ENCODE measurements at regions not wholly inside any gene's neighbourhood (a gene's known extent, or its start where the extent isn't known, plus 50 kb on each side); places are given as distances from the start of the nearest gene placed in this dataset.
A peak's percentile ranks its signal among the peaks of the same experiment; 100 is the strongest.

GRCh38 chr2:191516260-191516659 is 161.7 kb upstream of the NABP1 start:
- no peak overlapping the region for H3K27ac Mint-ChIP-seq
- ChIA-PET POLR2A (no interaction called here), CTCF (interaction anchor here (0.7 to 1.3 kb wide), 2 partner anchors 51 to 216 kb away, joined by 3 read pairs; no protein-coding TSS in a partner anchor)
- no peak overlapping the region for H3K4me3 Mint-ChIP-seq
- peaks cover 19% of the 10 kb centered on the region for H3K27me3 Mint-ChIP-seq (ENCODE audit: low read depth)
- H3K4me1 Mint-ChIP-seq (ENCODE audit: low read depth): no peaks in the 10 kb centered on the region
- H3K9me3 Mint-ChIP-seq (ENCODE audit: insufficient read depth): no peaks in the 10 kb centered on the region
- no peak for ATAC-seq
- no peak for DNase-seq
- H3K36me3 Mint-ChIP-seq (ENCODE audit: low read depth): no peaks in the 10 kb centered on the region

- DNase-seq: no peak
- ChIA-PET CTCF (interaction anchor here (0.6 to 1.9 kb wide), 18 partner anchors 9 to 641 kb away, joined by 3 to 27 read pairs (median 4); no protein-coding TSS in a partner anchor), POLR2A (no interaction called here)
- H3K9me3 Mint-ChIP-seq (ENCODE audit: insufficient read depth): no peaks in the 10 kb centered on the region
- ATAC-seq: no peak
- H3K27ac Mint-ChIP-seq: no peak overlapping the region
- H3K36me3 Mint-ChIP-seq (ENCODE audit: low read depth): no peaks in the 10 kb centered on the region
- no peaks in the 10 kb centered on the region for H3K4me1 Mint-ChIP-seq (ENCODE audit: low read depth)
- peaks cover 17% of the 10 kb centered on the region for H3K27me3 Mint-ChIP-seq (ENCODE audit: low read depth)
- no peak overlapping the region for H3K4me3 Mint-ChIP-seq
Observed at GRCh38 chr2:191521608-191522208, 156.2 kb upstream of the NABP1 start.

GRCh38 chr2:191522478-191523120 is 155.3 kb upstream of the NABP1 start:
- Mint-ChIP-seq H3K4me3 (no peak overlapping the region), H3K27ac (no peak overlapping the region), H3K9me3 (ENCODE audit: insufficient read depth) (no peaks in the 10 kb centered on the region), H3K4me1 (ENCODE audit: low read depth) (no peaks in the 10 kb centered on the region), H3K36me3 (ENCODE audit: low read depth) (no peaks in the 10 kb centered on the region), H3K27me3 (ENCODE audit: low read depth) (peaks cover 12% of the 10 kb centered on the region)
- ATAC-seq (no peak), DNase-seq (no peak)
- ChIA-PET POLR2A (no interaction called here), CTCF (interaction anchor here (0.8 to 1.9 kb wide), 8 partner anchors 302 to 471 kb away, joined by 3 to 27 read pairs (median 5); no protein-coding TSS in a partner anchor)

- POLR2A ChIA-PET: no interaction called here
Observed at GRCh38 chr2:191526091-191526490, 151.8 kb upstream of the NABP1 start.

GRCh38 chr2:191526536-191526935 is 151.4 kb upstream of the NABP1 start:
- no peak overlapping the region for H3K4me3 Mint-ChIP-seq
- no peak for DNase-seq
- H3K27me3 Mint-ChIP-seq (ENCODE audit: low read depth): no peaks in the 10 kb centered on the region
- no peak for ATAC-seq
- H3K4me1 Mint-ChIP-seq (ENCODE audit: low read depth): no peaks in the 10 kb centered on the region
- POLR2A ChIA-PET: no interaction called here
- no peaks in the 10 kb centered on the region for H3K9me3 Mint-ChIP-seq (ENCODE audit: insufficient read depth)
- no peaks in the 10 kb centered on the region for H3K36me3 Mint-ChIP-seq (ENCODE audit: low read depth)
- CTCF ChIA-PET: interaction anchor here (0.6 kb wide), 1 partner anchor 643 kb away, joined by 3 read pairs; no protein-coding TSS in a partner anchor
- no peak overlapping the region for H3K27ac Mint-ChIP-seq

More at GRCh38 chr2:191526091-191526490, 151.8 kb upstream of the NABP1 start:
- H3K4me3 Mint-ChIP-seq: no peak overlapping the region
- DNase-seq (no peak), ATAC-seq (no peak)
- H3K27me3 Mint-ChIP-seq (ENCODE audit: low read depth): no peaks in the 10 kb centered on the region
- CTCF ChIA-PET: interaction anchor here (0.6 kb wide), 1 partner anchor 643 kb away, joined by 3 read pairs; no protein-coding TSS in a partner anchor
- no peaks in the 10 kb centered on the region for H3K4me1 Mint-ChIP-seq (ENCODE audit: low read depth)
- H3K36me3 Mint-ChIP-seq (ENCODE audit: low read depth): no peaks in the 10 kb centered on the region
- no peaks in the 10 kb centered on the region for H3K9me3 Mint-ChIP-seq (ENCODE audit: insufficient read depth)
- no peak overlapping the region for H3K27ac Mint-ChIP-seq

GRCh38 chr2:191526953-191527556 is 150.9 kb upstream of the NABP1 start:
- no peak overlapping the region for H3K27ac Mint-ChIP-seq
- DNase-seq (no peak), ATAC-seq (no peak)
- H3K4me1 Mint-ChIP-seq (ENCODE audit: low read depth): no peaks in the 10 kb centered on the region
- H3K9me3 Mint-ChIP-seq (ENCODE audit: insufficient read depth): no peaks in the 10 kb centered on the region
- H3K4me3 Mint-ChIP-seq: no peak overlapping the region
- H3K36me3 Mint-ChIP-seq (ENCODE audit: low read depth): no peaks in the 10 kb centered on the region
- POLR2A ChIA-PET: no interaction called here
- no peaks in the 10 kb centered on the region for H3K27me3 Mint-ChIP-seq (ENCODE audit: low read depth)
- CTCF ChIA-PET: no interaction called here

- Mint-ChIP-seq H3K36me3 (ENCODE audit: low read depth) (no peaks in the 10 kb centered on the region), H3K9me3 (ENCODE audit: insufficient read depth) (no peaks in the 10 kb centered on the region), H3K4me3 (no peak overlapping the region), H3K4me1 (ENCODE audit: low read depth) (no peaks in the 10 kb centered on the region), H3K27me3 (ENCODE audit: low read depth) (peaks cover 3% of the 10 kb centered on the region), H3K27ac (no peak overlapping the region)
- POLR2A ChIA-PET: no interaction called here
- CTCF ChIA-PET: interaction anchor here (1.2 to 1.8 kb wide), 2 partner anchors 9 kb away, joined by 4 to 7 read pairs; no protein-coding TSS in a partner anchor
- ATAC-seq (no peak), DNase-seq (no peak)
Observed at GRCh38 chr2:191530618-191531017, 147.3 kb upstream of the NABP1 start.

GRCh38 chr2:191533693-191534180 is 144.2 kb upstream of the NABP1 start:
- Mint-ChIP-seq H3K27ac (no peak overlapping the region), H3K36me3 (ENCODE audit: low read depth) (no peaks in the 10 kb centered on the region), H3K27me3 (ENCODE audit: low read depth) (peaks cover 3% of the 10 kb centered on the region), H3K9me3 (ENCODE audit: insufficient read depth) (no peaks in the 10 kb centered on the region), H3K4me1 (ENCODE audit: low read depth) (no peaks in the 10 kb centered on the region), H3K4me3 (no peak overlapping the region)
- CTCF ChIA-PET: no interaction called here
- no peak for DNase-seq
- ATAC-seq: no peak
- POLR2A ChIA-PET: no interaction called here

- DNase-seq (no peak), ATAC-seq (no peak)
- ChIA-PET CTCF (interaction anchor here (1.2 to 1.6 kb wide), 6 partner anchors 9 to 624 kb away, joined by 3 to 7 read pairs (median 4); no protein-coding TSS in a partner anchor), POLR2A (no interaction called here)
- Mint-ChIP-seq H3K9me3 (ENCODE audit: insufficient read depth) (no peaks in the 10 kb centered on the region), H3K4me1 (ENCODE audit: low read depth) (no peaks in the 10 kb centered on the region), H3K36me3 (ENCODE audit: low read depth) (no peaks in the 10 kb centered on the region), H3K4me3 (no peak overlapping the region), H3K27ac (no peak overlapping the region), H3K27me3 (ENCODE audit: low read depth) (peaks cover 14% of the 10 kb centered on the region)
Observed at GRCh38 chr2:191537921-191538320, 140.0 kb upstream of the NABP1 start.

- no peaks in the 10 kb centered on the region for H3K4me1 Mint-ChIP-seq (ENCODE audit: low read depth)
- ChIA-PET CTCF (interaction anchor here (1.0 to 1.9 kb wide), 11 partner anchors 9 to 624 kb away, joined by 3 to 8 read pairs (median 3); no protein-coding TSS in a partner anchor), POLR2A (no interaction called here)
- H3K9me3 Mint-ChIP-seq (ENCODE audit: insufficient read depth): no peaks in the 10 kb centered on the region
- H3K36me3 Mint-ChIP-seq (ENCODE audit: low read depth): no peaks in the 10 kb centered on the region
- H3K27ac Mint-ChIP-seq: no peak overlapping the region
- DNase-seq: no peak
- no peak overlapping the region for H3K4me3 Mint-ChIP-seq
- peaks cover 14% of the 10 kb centered on the region for H3K27me3 Mint-ChIP-seq (ENCODE audit: low read depth)
- no peak for ATAC-seq
Observed at GRCh38 chr2:191538334-191538903, 139.5 kb upstream of the NABP1 start.

- ChIA-PET POLR2A (no interaction called here), CTCF (interaction anchor here (0.9 to 2.3 kb wide), 16 partner anchors 8 to 623 kb away, joined by 3 to 8 read pairs (median 3); no protein-coding TSS in a partner anchor)
- Mint-ChIP-seq H3K4me1 (ENCODE audit: low read depth) (no peaks in the 10 kb centered on the region), H3K9me3 (ENCODE audit: insufficient read depth) (no peaks in the 10 kb centered on the region), H3K27me3 (ENCODE audit: low read depth) (peaks cover 17% of the 10 kb centered on the region), H3K4me3 (no peak overlapping the region), H3K27ac (no peak overlapping the region), H3K36me3 (ENCODE audit: low read depth) (no peaks in the 10 kb centered on the region)
- DNase-seq (peak; percentile 55), ATAC-seq (no peak)
Observed at GRCh38 chr2:191539068-191539467, 138.9 kb upstream of the NABP1 start.

Data from activated CD8-positive, alpha-beta T cell treated with anti-CD3 and anti-CD28 coated beads, Interleukin-2, amount 10 ng/mL, durations not matched to agents 7 days and 5 days (primary cell).